SK-N-SH treated with all-trans-retinoic acid at 6 μM for 48 hours (cell line): ENCODE measurements at regions not wholly inside any gene's neighbourhood (a gene's known extent, or its start where the extent isn't known, plus 50 kb on each side); places are given as distances from the start of the nearest gene placed in this dataset.

Experiments used
- ATAC-seq: fragments of 200-7000 bp; cut with Tn5 transposase; 3 replicates; pipeline ENCODE4 v1.9.1; 2020; ENCODE audit warnings: mild to moderate bottlenecking, moderate library complexity
- ARNTL ChIP-seq: fragments of 450-650 bp; formaldehyde crosslinking; IDR thresholded peaks from 2 replicates; pipeline ENCODE4 v1.5.0; 2020; ENCODE audit warnings: low read depth, mild to moderate bottlenecking, moderate library complexity, borderline replicate concordance
- BACH2 ChIP-seq: fragments of 250-450 bp; sonication (Bioruptor Pico); IDR thresholded peaks from 2 replicates; pipeline ENCODE4 v1.9.0; 2021; ENCODE audit warnings: mild to moderate bottlenecking, borderline replicate concordance
- ESRRG ChIP-seq: fragments of 250-450 bp; sonication (Bioruptor Pico); IDR thresholded peaks from 2 replicates; pipeline ENCODE4 v1.6.1; 2021; ENCODE audit warnings: mild to moderate bottlenecking
- GLIS3 ChIP-seq: fragments of 250-450 bp; sonication (Bioruptor Pico); IDR thresholded peaks from 2 replicates; pipeline ENCODE4 v1.5.0; 2020; ENCODE audit warnings: mild to moderate bottlenecking, moderate library complexity
- OSR1 ChIP-seq: fragments of 250-450 bp; sonication (Bioruptor Pico); IDR thresholded peaks from 2 replicates; pipeline ENCODE4 v1.8.0; 2022; ENCODE audit warnings: moderate library complexity, mild to moderate bottlenecking, inconsistent platforms
- RARB ChIP-seq: fragments of 250-450 bp; sonication (Bioruptor Pico); IDR thresholded peaks from 2 replicates; pipeline ENCODE4 v1.8.0; 2021; ENCODE audit warnings: mild to moderate bottlenecking, moderate library complexity
- TCF4 ChIP-seq: fragments of 250-450 bp; sonication (Bioruptor Pico); IDR thresholded peaks from 2 replicates; pipeline ENCODE4 v1.8.0; 2021; ENCODE audit warnings: mild to moderate bottlenecking, moderate library complexity, borderline replicate concordance
- ZFP3 ChIP-seq: fragments of 250-450 bp; sonication (Bioruptor Pico); IDR thresholded peaks from 2 replicates; pipeline ENCODE4 v1.5.0; 2020; ENCODE audit warnings: mild to moderate bottlenecking, moderate library complexity
- ZFP30 ChIP-seq: fragments of 450-650 bp; formaldehyde crosslinking; IDR thresholded peaks from 2 replicates; pipeline ENCODE4 v1.5.0; 2022; ENCODE audit warnings: mild to moderate bottlenecking, moderate library complexity
- ZNF565 ChIP-seq: fragments of 450-650 bp; formaldehyde crosslinking; conservative IDR thresholded peaks from 2 replicates; pipeline ENCODE4 v1.5.0; 2020; ENCODE audit warnings: low read depth, mild to moderate bottlenecking, moderate library complexity
- ZNF70 ChIP-seq: fragments of 450-650 bp; formaldehyde crosslinking; IDR thresholded peaks from 2 replicates; pipeline ENCODE4 v1.5.0; 2020; ENCODE audit warnings: mild to moderate bottlenecking, moderate library complexity
- ZNF8 ChIP-seq: fragments of 450-650 bp; formaldehyde crosslinking; IDR thresholded peaks from 2 replicates; pipeline ENCODE4 v1.5.0; 2020; ENCODE audit warnings: mild to moderate bottlenecking, moderate library complexity
- TF ChIP-seq, protein P1 (sequence below): fragments of 250-450 bp; sonication (Bioruptor Pico); IDR thresholded peaks from 2 replicates; pipeline ENCODE4 v1.8.0; 2020; ENCODE audit warnings: mild to moderate bottlenecking, moderate library complexity, borderline replicate concordance
- TF ChIP-seq, protein P2 (sequence below): fragments of 250-450 bp; sonication (Bioruptor Pico); IDR thresholded peaks from 2 replicates; pipeline ENCODE4 v1.5.0; 2020; ENCODE audit warnings: mild to moderate bottlenecking, moderate library complexity
- TF ChIP-seq, protein P3 (sequence below): fragments of 250-450 bp; sonication (Bioruptor Pico); IDR thresholded peaks from 2 replicates; pipeline ENCODE4 v1.8.0; 2021; ENCODE audit warnings: low read depth, mild to moderate bottlenecking, moderate library complexity, borderline replicate concordance
- TF ChIP-seq, protein P4 (sequence below): fragments of 250-450 bp; sonication (Bioruptor Pico); IDR thresholded peaks from 2 replicates; pipeline ENCODE4 v1.5.1; 2021; ENCODE audit warnings: mild to moderate bottlenecking, moderate library complexity

DNA sequence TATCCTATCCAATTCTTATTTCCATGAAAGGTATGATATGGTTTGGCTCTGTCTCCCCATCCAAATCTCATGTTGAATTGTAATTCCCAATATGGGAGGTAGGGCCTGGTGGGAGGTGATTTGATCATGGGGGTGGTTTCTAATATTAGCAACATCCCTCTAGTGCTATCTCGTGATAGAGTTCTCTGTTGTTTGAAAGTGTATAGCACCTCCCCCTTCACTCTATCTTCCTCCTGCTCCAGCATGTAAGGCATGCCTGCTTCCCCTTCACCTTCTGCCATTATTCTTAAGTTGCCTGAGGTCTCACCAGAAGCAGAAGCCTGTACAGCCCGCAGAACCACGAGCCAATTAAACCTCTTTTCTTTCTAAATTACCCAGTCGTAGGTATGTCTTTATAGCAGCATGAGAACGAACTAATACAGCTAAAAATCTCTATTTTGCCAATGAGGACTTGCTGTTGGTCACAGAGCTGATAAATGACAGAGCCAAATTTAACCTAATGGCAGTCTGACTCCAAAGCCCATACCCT, 247.2 kb downstream of the HNRNPD start:
- TF ChIP-seq ARNTL (CRISPR knock-in tag) (no peak), ZNF8 (no peak), TCF4 (no peak), OSR1 (CRISPR knock-in tag) (no peak), ZFP3 (no peak), RARB (CRISPR knock-in tag) (no peak), ZFP30 (no peak)
- no peak for ATAC-seq

DNA sequence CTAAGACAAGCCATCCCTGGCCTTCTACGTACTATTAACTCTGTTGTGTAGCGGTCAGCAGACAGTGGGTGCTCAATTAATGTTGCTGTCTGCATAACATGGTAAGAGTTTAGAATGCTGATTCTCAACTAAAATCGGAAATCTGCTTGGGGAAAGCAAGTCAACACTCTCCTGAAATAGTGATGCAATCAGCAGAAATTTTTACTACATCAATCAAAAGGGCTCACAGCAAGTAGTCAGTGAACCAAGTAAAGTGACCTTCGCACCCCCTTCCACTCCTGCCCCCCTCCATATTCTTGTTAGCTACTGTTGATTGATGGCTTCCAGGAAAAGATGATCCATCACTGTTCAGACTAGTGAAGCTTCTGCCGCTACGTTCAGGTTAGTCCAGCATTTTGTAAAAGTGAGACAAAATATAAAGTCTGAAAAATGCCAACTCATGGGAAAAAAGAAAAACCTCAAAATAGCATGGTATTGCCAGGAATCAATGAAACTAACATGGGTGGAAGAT, 247.9 kb downstream of the HNRNPD start:
- TF ChIP-seq RARB (CRISPR knock-in tag) (no peak), ARNTL (CRISPR knock-in tag) (no peak), ESRRG (CRISPR knock-in tag) (no peak), BACH2 (no peak), ZFP3 (no peak), ZNF565 (CRISPR knock-in tag) (no peak), GLIS3 (CRISPR knock-in tag) (no peak), ZNF70 (CRISPR knock-in tag) (no peak)
- TF ChIP-seq, protein P1, sequence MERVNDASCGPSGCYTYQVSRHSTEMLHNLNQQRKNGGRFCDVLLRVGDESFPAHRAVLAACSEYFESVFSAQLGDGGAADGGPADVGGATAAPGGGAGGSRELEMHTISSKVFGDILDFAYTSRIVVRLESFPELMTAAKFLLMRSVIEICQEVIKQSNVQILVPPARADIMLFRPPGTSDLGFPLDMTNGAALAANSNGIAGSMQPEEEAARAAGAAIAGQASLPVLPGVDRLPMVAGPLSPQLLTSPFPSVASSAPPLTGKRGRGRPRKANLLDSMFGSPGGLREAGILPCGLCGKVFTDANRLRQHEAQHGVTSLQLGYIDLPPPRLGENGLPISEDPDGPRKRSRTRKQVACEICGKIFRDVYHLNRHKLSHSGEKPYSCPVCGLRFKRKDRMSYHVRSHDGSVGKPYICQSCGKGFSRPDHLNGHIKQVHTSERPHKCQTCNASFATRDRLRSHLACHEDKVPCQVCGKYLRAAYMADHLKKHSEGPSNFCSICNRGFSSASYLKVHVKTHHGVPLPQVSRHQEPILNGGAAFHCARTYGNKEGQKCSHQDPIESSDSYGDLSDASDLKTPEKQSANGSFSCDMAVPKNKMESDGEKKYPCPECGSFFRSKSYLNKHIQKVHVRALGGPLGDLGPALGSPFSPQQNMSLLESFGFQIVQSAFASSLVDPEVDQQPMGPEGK (CRISPR knock-in tag), result no peak
- TF ChIP-seq, protein P2, sequence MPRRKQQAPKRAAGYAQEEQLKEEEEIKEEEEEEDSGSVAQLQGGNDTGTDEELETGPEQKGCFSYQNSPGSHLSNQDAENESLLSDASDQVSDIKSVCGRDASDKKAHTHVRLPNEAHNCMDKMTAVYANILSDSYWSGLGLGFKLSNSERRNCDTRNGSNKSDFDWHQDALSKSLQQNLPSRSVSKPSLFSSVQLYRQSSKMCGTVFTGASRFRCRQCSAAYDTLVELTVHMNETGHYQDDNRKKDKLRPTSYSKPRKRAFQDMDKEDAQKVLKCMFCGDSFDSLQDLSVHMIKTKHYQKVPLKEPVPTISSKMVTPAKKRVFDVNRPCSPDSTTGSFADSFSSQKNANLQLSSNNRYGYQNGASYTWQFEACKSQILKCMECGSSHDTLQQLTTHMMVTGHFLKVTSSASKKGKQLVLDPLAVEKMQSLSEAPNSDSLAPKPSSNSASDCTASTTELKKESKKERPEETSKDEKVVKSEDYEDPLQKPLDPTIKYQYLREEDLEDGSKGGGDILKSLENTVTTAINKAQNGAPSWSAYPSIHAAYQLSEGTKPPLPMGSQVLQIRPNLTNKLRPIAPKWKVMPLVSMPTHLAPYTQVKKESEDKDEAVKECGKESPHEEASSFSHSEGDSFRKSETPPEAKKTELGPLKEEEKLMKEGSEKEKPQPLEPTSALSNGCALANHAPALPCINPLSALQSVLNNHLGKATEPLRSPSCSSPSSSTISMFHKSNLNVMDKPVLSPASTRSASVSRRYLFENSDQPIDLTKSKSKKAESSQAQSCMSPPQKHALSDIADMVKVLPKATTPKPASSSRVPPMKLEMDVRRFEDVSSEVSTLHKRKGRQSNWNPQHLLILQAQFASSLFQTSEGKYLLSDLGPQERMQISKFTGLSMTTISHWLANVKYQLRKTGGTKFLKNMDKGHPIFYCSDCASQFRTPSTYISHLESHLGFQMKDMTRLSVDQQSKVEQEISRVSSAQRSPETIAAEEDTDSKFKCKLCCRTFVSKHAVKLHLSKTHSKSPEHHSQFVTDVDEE (CRISPR knock-in tag), result no peak
- TF ChIP-seq, protein P3, sequence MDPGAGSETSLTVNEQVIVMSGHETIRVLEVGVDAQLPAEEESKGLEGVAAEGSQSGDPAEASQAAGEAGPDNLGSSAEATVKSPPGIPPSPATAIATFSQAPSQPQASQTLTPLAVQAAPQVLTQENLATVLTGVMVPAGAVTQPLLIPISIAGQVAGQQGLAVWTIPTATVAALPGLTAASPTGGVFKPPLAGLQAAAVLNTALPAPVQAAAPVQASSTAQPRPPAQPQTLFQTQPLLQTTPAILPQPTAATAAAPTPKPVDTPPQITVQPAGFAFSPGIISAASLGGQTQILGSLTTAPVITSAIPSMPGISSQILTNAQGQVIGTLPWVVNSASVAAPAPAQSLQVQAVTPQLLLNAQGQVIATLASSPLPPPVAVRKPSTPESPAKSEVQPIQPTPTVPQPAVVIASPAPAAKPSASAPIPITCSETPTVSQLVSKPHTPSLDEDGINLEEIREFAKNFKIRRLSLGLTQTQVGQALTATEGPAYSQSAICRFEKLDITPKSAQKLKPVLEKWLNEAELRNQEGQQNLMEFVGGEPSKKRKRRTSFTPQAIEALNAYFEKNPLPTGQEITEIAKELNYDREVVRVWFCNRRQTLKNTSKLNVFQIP (CRISPR knock-in tag), result no peak
- TF ChIP-seq, protein P4, sequence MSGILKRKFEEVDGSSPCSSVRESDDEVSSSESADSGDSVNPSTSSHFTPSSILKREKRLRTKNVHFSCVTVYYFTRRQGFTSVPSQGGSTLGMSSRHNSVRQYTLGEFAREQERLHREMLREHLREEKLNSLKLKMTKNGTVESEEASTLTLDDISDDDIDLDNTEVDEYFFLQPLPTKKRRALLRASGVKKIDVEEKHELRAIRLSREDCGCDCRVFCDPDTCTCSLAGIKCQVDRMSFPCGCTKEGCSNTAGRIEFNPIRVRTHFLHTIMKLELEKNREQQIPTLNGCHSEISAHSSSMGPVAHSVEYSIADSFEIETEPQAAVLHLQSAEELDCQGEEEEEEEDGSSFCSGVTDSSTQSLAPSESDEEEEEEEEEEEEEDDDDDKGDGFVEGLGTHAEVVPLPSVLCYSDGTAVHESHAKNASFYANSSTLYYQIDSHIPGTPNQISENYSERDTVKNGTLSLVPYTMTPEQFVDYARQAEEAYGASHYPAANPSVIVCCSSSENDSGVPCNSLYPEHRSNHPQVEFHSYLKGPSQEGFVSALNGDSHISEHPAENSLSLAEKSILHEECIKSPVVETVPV (CRISPR knock-in tag), result no peak
- ATAC-seq, result no peak

DNA sequence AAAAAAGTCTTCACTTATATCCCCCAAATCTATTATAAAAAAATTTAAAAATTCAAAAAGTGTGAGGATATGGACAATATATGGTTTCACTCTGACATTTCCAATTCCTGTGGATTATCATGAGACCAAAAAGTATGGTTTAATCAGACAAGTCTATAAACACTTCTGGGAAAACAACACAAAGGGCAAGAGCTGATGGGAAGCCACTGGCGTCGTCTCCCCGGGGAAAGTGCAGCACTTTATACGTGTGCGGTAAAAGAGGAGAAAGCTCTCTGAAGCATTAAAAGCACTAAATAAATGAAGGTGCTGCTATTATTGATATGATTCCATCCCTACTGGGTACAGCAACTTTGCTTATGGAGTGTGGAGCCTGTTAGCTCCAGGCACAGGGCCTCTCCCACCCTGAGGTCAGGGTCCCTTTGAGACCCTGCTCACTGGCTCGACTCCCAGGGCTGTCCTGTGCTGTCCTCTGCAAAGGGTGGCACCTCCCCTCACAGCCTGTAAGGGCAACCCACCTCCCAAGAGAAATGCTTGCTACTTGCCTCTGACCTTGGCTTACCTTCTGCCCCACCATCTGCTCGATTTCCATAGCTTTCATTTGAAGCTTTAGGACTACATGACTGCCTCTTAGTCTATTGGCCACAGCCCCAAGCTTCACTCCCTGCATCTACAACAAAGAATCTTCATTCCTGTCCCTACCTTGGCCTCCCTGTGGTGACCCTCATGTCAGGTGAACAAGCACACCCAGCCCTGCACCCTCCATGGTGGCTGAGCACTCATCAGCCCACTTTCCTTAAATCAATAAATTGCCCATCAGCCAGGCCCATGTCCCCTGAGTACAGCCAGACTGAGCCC, 248.6 kb downstream of the HNRNPD start:
- no peak for TF ChIP-seq GLIS3 (CRISPR knock-in tag)
- no peak for TF ChIP-seq ZNF565 (CRISPR knock-in tag)
- TF ChIP-seq TCF4, result no peak
- TF ChIP-seq, protein P2 (CRISPR knock-in tag), result no peak
- no peak for ATAC-seq
